ENCODE measurements at regions not wholly inside any gene's neighbourhood (a gene's known extent, or its start where the extent isn't known, plus 50 kb on each side); places are given as distances from the start of the nearest gene placed in this dataset.

- no peak for TF ChIP-seq CTCF (IDR thresholded peaks at IDR 0.05)
- TF ChIP-seq POLR2A (IDR thresholded peaks at IDR 0.05) = no peak
These were observed 196.2 kb downstream of the C1orf94 start for GRCh38 chr1:34372891-34373290.

Data from adrenal gland (tissue), 5 donors.